OCI-LY1 (cell line): ENCODE measurements at regions not wholly inside any gene's neighbourhood (a gene's known extent, or its start where the extent isn't known, plus 50 kb on each side); places are given as distances from the start of the nearest gene placed in this dataset.

Source experiments
- H2AFZ ChIP-seq: fragments of 200-600 bp; sonication (generic), shearing (Covaris generic); 2 replicates; pipeline ENCODE4 v1.6.0; 2014; ENCODE audit warnings: antibody characterized with exemption, mild to moderate bottlenecking, low read length
- H3F3A ChIP-seq: fragments of 200-600 bp; sonication (generic), shearing (Covaris generic); 2 replicates; pipeline ENCODE4 v1.6.0; 2014; ENCODE audit warnings: mild to moderate bottlenecking, antibody characterized with exemption, low read length, moderate library complexity; ENCODE audit not compliant: insufficient read depth
- H3K27ac ChIP-seq: fragments of 200-600 bp; sonication (generic); 2 replicates; pipeline ENCODE4 v1.5.1; 2014; ENCODE audit warnings: low read length, mixed run types, mild to moderate bottlenecking, low read depth; ENCODE audit not compliant: poor library complexity, severe bottlenecking
- H3K27me3 ChIP-seq: fragments of 200-600 bp; sonication (generic); 2 replicates; pipeline ENCODE4 v1.6.0; 2014; ENCODE audit warnings: antibody characterized with exemption, mild to moderate bottlenecking, low read length, moderate library complexity; ENCODE audit not compliant: insufficient read depth
- H3K36me3 ChIP-seq: fragments of 200-600 bp; sonication (generic); 2 replicates; pipeline ENCODE4 v1.6.1; 2014; ENCODE audit warnings: mild to moderate bottlenecking, antibody characterized with exemption, low read length, moderate library complexity, mixed read lengths; ENCODE audit not compliant: insufficient read depth
- H3K4me1 ChIP-seq: fragments of 200-600 bp; sonication (generic); 2 replicates; pipeline ENCODE4 v1.5.1; 2014; ENCODE audit warnings: mild to moderate bottlenecking, low read length, moderate library complexity; ENCODE audit not compliant: insufficient read depth, severe bottlenecking
- H3K4me2 ChIP-seq: fragments of 200-600 bp; sonication (generic), shearing (Covaris generic); 2 replicates; pipeline ENCODE4 v1.6.1; 2014; ENCODE audit warnings: low read length
- H3K4me3 ChIP-seq: fragments of 200-600 bp; sonication (generic); 2 replicates; pipeline ENCODE4 v1.5.1; 2014; ENCODE audit warnings: low read length, low read depth, mild to moderate bottlenecking, mixed read lengths; ENCODE audit not compliant: poor library complexity, severe bottlenecking
- H3K79me2 ChIP-seq: fragments of 200-600 bp; shearing (Covaris generic); 2 replicates; pipeline ENCODE4 v1.6.1; 2016; ENCODE audit warnings: mixed run types, low read length, mixed read lengths; ENCODE audit not compliant: insufficient read depth
- H3K9ac ChIP-seq: fragments of 200-600 bp; sonication (generic), shearing (Covaris generic); 2 replicates; pipeline ENCODE4 v1.6.1; 2014; ENCODE audit warnings: mild to moderate bottlenecking, low read length, mixed read lengths
- H3K9me2 ChIP-seq: fragments of 200-600 bp; sonication (generic), shearing (Covaris generic); 2 replicates; pipeline ENCODE4 v1.6.1; 2014; ENCODE audit warnings: low read depth, mild to moderate bottlenecking, low read length, mixed read lengths
- H3K9me3 ChIP-seq: fragments of 200-600 bp; shearing (Covaris generic); 2 replicates; pipeline ENCODE4 v1.6.1; 2014; ENCODE audit warnings: low read length, mixed read lengths
- H4K20me1 ChIP-seq: fragments of 200-600 bp; sonication (generic), shearing (Covaris generic); 2 replicates; pipeline ENCODE4 v1.6.0; 2016; ENCODE audit warnings: mild to moderate bottlenecking, low read length; ENCODE audit not compliant: insufficient read depth
- EZH2 ChIP-seq: fragments of 200-600 bp; sonication (generic), shearing (Covaris generic); IDR thresholded peaks from 2 replicates; pipeline ENCODE4 v1.8.0; 2017; ENCODE audit warnings: borderline replicate concordance, mixed run types, mild to moderate bottlenecking, antibody characterized with exemption, low read length, moderate library complexity, mixed read lengths
- TF ChIP-seq, protein P1 (sequence below): fragments of 200-600 bp; sonication (generic), shearing (Covaris generic); IDR thresholded peaks from 2 replicates; pipeline ENCODE4 v1.5.1; 2017; ENCODE audit warnings: mild to moderate bottlenecking, antibody characterized with exemption, low read length, moderate library complexity, mixed read lengths

DNA sequence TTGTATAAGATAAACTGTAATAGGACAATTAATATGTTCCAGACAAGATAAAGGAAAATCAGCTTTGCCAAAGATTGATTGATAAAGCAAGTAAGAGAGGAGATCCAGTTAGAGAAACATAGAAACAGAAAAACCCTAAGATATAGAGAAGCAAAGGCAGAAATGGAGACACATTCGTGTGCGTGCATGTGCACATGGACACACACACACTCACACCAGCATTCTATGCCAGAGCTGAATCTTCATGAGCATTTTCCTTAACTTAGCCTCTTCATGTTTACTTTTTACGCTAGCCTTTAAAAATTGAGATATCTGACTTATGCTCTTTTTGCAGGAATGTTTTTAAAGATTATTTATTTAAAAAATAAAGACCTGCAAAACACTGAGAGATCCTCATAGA, 168.5 kb upstream of the ATP2B1 start:
- no peak overlapping the region for H3K9ac ChIP-seq
- no peak overlapping the region for H2AFZ ChIP-seq
- TF ChIP-seq, protein P1, sequence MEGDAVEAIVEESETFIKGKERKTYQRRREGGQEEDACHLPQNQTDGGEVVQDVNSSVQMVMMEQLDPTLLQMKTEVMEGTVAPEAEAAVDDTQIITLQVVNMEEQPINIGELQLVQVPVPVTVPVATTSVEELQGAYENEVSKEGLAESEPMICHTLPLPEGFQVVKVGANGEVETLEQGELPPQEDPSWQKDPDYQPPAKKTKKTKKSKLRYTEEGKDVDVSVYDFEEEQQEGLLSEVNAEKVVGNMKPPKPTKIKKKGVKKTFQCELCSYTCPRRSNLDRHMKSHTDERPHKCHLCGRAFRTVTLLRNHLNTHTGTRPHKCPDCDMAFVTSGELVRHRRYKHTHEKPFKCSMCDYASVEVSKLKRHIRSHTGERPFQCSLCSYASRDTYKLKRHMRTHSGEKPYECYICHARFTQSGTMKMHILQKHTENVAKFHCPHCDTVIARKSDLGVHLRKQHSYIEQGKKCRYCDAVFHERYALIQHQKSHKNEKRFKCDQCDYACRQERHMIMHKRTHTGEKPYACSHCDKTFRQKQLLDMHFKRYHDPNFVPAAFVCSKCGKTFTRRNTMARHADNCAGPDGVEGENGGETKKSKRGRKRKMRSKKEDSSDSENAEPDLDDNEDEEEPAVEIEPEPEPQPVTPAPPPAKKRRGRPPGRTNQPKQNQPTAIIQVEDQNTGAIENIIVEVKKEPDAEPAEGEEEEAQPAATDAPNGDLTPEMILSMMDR = no peak
- no peak for TF ChIP-seq EZH2
- H3K4me2 ChIP-seq = no peak overlapping the region
- H3K36me3 ChIP-seq = no peaks in the 10 kb centered on the region
- H3K79me2 ChIP-seq = no peaks in the 10 kb centered on the region
- H3K9me2 ChIP-seq = no peaks in the 10 kb centered on the region
- H4K20me1 ChIP-seq = no peaks in the 10 kb centered on the region
- peaks cover 93% of the 10 kb centered on the region for H3K4me1 ChIP-seq
- H3K27ac ChIP-seq = peak overlapping the region; percentile 93
- H3F3A ChIP-seq = 0 out of 2 replicates have a peak, but pooled peaks cover 4% of the 10 kb centered on the region
- no peaks in the 10 kb centered on the region for H3K27me3 ChIP-seq
- no peak overlapping the region for H3K4me3 ChIP-seq
- no peaks in the 10 kb centered on the region for H3K9me3 ChIP-seq

GRCh38 chr12:89875809-89876208, 167.2 kb upstream of the ATP2B1 start:
- H3K27me3 ChIP-seq = no peaks in the 10 kb centered on the region
- no peak overlapping the region for H3K27ac ChIP-seq
- no peaks in the 10 kb centered on the region for H3K36me3 ChIP-seq
- no peak overlapping the region for H2AFZ ChIP-seq
- H3F3A ChIP-seq = 0 out of 2 replicates have a peak, but pooled peaks cover 4% of the 10 kb centered on the region
- H3K79me2 ChIP-seq = no peaks in the 10 kb centered on the region
- peaks cover 80% of the 10 kb centered on the region for H3K4me1 ChIP-seq
- H4K20me1 ChIP-seq = no peaks in the 10 kb centered on the region
- H3K4me3 ChIP-seq = no peak overlapping the region
- no peaks in the 10 kb centered on the region for H3K9me2 ChIP-seq
- no peak overlapping the region for H3K9ac ChIP-seq
- no peak for TF ChIP-seq EZH2
- TF ChIP-seq, protein P1 = no peak
- H3K9me3 ChIP-seq = peaks cover 8% of the 10 kb centered on the region; the same call in 1 of the 2 replicates
- H3K4me2 ChIP-seq = no peak overlapping the region

DNA sequence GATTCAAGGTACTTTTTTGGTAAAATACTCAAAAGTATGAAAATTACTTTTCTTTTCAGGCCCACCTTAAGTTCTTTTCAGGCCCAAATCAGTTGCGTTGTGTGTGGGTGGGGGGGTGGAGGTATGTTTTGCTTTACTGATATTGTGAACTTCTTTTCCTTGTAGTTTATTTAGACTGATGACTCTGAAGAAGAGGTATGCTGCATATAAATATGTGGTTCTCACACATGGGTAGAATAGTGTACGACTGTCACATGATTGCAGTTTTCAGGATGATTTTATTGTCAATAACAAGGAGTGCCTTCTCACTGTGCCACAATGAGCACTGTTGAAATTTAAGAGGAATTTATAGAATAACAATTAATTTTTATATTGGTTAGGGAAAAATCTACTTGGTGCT, 166.6 kb upstream of the ATP2B1 start:
- no peaks in the 10 kb centered on the region for H3K27me3 ChIP-seq
- TF ChIP-seq, protein P1 = no peak
- no peak for TF ChIP-seq EZH2
- H3K4me3 ChIP-seq = no peak overlapping the region
- no peaks in the 10 kb centered on the region for H4K20me1 ChIP-seq
- no peaks in the 10 kb centered on the region for H3K79me2 ChIP-seq
- H3K9me2 ChIP-seq = no peaks in the 10 kb centered on the region
- H3K9me3 ChIP-seq = peaks cover 11% of the 10 kb centered on the region
- no peak overlapping the region for H3K9ac ChIP-seq
- H3K4me1 ChIP-seq = peaks cover 74% of the 10 kb centered on the region
- H3F3A ChIP-seq = 0 out of 2 replicates have a peak, but pooled peaks cover 4% of the 10 kb centered on the region
- H2AFZ ChIP-seq = no peak overlapping the region
- no peak overlapping the region for H3K4me2 ChIP-seq
- H3K36me3 ChIP-seq = no peaks in the 10 kb centered on the region
- H3K27ac ChIP-seq = peak overlapping the region; percentile 72
